ENCODE measurements at regions not wholly inside any gene's neighbourhood (a gene's known extent, or its start where the extent isn't known, plus 50 kb on each side); places are given as distances from the start of the nearest gene placed in this dataset.

DNA sequence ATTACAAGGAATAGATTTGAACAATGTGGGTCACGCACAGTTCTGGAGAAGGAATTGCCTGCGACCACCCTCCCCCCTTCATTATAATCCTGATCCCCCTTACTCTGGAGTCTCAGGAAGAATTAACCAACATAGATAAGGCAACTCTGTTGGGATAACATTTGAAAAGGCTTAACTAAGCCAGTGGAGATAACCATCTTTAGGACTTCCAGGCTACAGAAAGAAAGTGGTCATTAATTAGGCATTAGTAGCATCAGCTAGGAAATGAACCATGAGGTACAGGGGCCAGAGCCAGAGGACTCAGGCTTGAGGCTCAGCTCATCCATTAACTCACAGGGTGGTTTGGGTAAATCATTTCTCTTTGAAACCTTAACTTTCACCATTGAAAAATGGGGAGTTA, 720.0 kb upstream of the API5 start:
- TF ChIP-seq, protein P1, sequence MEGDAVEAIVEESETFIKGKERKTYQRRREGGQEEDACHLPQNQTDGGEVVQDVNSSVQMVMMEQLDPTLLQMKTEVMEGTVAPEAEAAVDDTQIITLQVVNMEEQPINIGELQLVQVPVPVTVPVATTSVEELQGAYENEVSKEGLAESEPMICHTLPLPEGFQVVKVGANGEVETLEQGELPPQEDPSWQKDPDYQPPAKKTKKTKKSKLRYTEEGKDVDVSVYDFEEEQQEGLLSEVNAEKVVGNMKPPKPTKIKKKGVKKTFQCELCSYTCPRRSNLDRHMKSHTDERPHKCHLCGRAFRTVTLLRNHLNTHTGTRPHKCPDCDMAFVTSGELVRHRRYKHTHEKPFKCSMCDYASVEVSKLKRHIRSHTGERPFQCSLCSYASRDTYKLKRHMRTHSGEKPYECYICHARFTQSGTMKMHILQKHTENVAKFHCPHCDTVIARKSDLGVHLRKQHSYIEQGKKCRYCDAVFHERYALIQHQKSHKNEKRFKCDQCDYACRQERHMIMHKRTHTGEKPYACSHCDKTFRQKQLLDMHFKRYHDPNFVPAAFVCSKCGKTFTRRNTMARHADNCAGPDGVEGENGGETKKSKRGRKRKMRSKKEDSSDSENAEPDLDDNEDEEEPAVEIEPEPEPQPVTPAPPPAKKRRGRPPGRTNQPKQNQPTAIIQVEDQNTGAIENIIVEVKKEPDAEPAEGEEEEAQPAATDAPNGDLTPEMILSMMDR (IDR thresholded peaks at IDR 0.05; ENCODE audit: control insufficient read depth, extremely low read depth, insufficient read depth) = no peak
- no peak overlapping the region for H3K4me3 ChIP-seq (ENCODE audit: low read depth, low read length)
- DNase-seq (ENCODE audit: low read depth) = no peak

DNA sequence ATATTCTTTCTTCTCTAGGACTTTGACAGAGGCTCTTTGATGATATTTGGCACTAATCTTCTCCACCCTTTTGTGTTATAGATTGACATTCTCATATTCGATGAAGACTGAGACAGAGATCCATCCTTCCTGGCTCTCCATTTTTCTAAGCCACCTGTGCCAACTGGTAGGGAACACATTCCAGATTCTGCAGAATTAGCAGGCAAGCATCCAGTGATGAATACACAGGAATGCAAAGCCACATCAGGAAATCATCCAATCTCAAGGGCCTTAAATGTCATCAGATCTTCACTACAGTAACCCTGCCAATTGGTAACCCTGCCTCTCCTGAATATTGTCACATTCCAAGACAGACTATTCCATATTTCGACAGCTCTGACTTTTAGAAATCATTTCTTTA, 718.4 kb upstream of the API5 start:
- no peak overlapping the region for H3K4me3 ChIP-seq (ENCODE audit: low read depth, low read length)
- TF ChIP-seq, protein P1 (IDR thresholded peaks at IDR 0.05; ENCODE audit: control insufficient read depth, extremely low read depth, insufficient read depth) = no peak
- no peak for DNase-seq (ENCODE audit: low read depth)

DNA sequence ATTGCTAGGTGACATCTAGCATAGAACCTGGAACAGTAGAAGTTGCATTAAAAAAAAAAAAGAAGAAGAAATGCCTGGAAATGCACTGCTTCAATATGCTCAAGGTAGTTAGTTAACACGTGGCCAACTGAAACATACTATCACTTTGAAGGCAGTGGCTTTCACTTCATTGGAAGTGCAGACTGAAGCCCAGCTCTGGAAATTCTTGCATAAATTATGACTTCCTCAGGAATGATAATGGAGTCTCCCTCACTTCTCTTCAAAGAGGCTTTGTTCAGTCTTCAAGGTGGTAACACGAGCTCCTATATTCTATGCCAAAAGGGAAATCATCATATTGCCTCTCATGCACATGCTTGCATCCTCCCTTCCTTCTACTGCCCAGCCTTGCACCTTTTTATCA, 715.9 kb upstream of the API5 start:
- TF ChIP-seq, protein P1 (IDR thresholded peaks at IDR 0.05; ENCODE audit: control insufficient read depth, extremely low read depth, insufficient read depth) = no peak
- no peak for DNase-seq (ENCODE audit: low read depth)
- H3K4me3 ChIP-seq (ENCODE audit: low read depth, low read length) = no peak overlapping the region

DNA sequence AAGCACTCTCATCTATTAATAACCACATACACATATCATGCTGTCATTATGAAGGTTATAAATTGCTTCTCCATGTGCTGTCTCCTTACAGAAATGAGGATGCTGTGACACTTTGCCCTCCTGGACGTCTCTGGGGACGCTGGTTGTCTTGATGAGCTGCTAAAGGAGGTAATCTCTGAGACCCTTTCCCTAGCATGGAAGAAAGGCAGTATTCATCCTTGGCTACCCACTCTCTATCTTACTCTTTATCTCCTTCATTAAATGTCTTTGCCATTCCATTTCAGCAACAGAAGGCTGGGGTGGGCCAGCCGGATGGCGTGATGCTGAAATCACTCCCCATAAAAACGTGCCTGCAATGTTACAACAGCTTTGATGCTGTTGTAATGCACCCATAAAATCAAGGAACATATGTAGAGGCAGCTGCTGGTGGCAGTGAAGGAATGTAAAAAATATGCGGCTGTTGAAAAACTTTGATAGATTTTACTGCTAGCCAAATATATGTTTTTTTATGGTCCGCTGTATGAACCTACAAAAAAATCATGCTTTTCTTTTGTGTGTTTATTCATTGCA, 715.1 kb upstream of the API5 start:
- DNase-seq (ENCODE audit: low read depth) = no peak
- no peak overlapping the region for H3K4me3 ChIP-seq (ENCODE audit: low read depth, low read length)
- TF ChIP-seq, protein P1 (IDR thresholded peaks at IDR 0.05; ENCODE audit: control insufficient read depth, extremely low read depth, insufficient read depth) = no peak

DNA sequence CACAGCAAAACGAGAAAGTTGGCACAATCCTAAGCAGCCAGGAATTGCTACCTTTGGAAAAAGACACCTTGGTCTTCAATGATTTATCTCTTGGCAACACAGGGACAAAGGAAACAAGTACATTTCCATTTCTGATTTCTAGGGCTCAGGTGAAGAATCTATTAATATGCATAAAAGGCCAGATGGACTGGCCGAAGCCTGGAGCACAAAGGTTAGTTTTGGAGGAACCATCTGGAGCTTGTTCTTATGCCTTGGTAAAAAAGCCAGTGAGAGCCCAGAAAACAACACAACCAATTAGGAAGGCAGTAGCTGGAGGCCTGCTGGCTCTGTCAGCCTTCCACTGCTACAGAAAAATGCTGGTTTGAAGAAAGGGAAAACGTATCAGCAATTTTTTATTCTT, 713.5 kb upstream of the API5 start:
- H3K4me3 ChIP-seq (ENCODE audit: low read depth, low read length) = no peak overlapping the region
- TF ChIP-seq, protein P1 (IDR thresholded peaks at IDR 0.05; ENCODE audit: control insufficient read depth, extremely low read depth, insufficient read depth) = no peak
- no peak for DNase-seq (ENCODE audit: low read depth)

DNA sequence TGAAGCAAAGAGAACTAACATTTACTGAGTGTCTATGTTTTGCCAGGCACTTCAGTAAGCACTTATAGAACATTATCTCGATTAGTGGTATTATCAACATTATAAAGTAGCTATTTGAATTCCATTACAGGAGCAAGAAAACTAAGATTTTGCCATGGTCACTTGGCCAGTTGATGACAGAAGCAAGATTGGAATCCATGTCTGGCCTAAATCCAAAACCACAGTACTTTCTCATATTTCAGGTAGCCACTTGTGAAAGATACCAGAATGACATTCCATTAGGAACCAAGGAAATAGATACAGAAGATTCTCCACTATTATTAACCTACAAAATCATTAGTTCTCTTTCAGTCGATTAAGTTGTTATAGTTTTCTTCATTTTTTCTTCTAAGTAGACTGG, 691.0 kb upstream of the API5 start:
- no peak overlapping the region for H3K4me3 ChIP-seq (ENCODE audit: low read depth, low read length)
- TF ChIP-seq, protein P1 (IDR thresholded peaks at IDR 0.05; ENCODE audit: control insufficient read depth, extremely low read depth, insufficient read depth) = no peak
- no peak for DNase-seq (ENCODE audit: low read depth)
